Erythroblast (primary cell): ENCODE measurements at regions not wholly inside any gene's neighbourhood (a gene's known extent, or its start where the extent isn't known, plus 50 kb on each side); places are given as distances from the start of the nearest gene placed in this dataset.

Experiments used
- GATA1 ChIP-seq: IDR thresholded peaks from 2 replicates; pipeline ENCODE4 v1.6.1; 2011; ENCODE audit warnings: low read depth, mild to moderate bottlenecking, control low read depth, low read length, moderate library complexity
- POLR2A ChIP-seq: IDR thresholded peaks from 2 replicates; pipeline ENCODE4 v1.6.1; 2011; ENCODE audit warnings: mild to moderate bottlenecking, low read length

DNA sequence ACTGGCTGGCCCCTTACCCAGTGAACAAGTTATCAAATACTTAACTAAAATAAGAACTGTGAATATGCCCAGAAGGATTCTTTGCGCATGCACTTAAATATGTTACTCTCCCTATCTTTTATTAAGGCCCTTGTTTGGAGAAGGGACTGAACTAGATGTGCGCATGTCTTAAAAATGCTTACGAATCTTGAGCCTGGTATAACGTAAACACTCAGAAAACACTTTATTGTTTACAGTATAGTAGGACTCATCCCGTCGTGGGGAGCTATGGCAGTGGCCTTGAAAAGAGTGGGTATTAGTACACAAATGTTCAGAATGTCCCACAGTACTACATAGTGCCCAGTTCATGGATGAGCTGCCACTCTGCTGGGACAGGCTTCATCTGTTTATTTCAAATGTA lies 75.9 kb upstream of the MAP4K3 start:
- TF ChIP-seq POLR2A: no peak
- no peak for TF ChIP-seq GATA1
